UCSD-AML1 (cell line): ENCODE measurements at regions not wholly inside any gene's neighbourhood (a gene's known extent, or its start where the extent isn't known, plus 50 kb on each side); places are given as distances from the start of the nearest gene placed in this dataset.

Source experiments
- DNase-seq: peaks from one replicate; lab custom pipeline; 2025; ENCODE audit not compliant: unreplicated experiment; lab: John Stamatoyannopoulos, UW

GRCh38 chr2:104668631-104669030 lies 185.3 kb upstream of the POU3F3 start:
- DNase-seq, result no peak

DNA sequence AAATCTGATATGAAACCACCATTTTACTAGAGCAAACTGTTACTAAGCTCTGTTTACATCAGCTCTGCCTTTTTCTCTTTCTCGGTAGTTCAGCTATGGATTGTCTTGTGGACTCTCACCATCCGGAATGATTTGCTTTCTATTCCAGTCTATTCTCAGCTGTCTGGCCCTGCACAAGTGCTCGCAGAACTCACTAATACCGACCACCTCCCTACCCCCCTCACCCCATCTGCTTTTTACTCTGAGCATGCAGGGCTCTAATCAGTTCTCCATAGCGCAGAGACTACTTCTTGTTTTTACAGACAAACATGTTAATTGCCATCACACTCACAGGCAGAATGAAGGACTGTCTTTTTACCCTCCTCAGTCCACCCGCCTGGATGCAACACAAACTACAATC lies 180.7 kb upstream of the POU3F3 start:
- DNase-seq, result no peak

GRCh38 chr2:104678181-104678580 lies 175.7 kb upstream of the POU3F3 start:
- DNase-seq, result peak; percentile 45

DNA sequence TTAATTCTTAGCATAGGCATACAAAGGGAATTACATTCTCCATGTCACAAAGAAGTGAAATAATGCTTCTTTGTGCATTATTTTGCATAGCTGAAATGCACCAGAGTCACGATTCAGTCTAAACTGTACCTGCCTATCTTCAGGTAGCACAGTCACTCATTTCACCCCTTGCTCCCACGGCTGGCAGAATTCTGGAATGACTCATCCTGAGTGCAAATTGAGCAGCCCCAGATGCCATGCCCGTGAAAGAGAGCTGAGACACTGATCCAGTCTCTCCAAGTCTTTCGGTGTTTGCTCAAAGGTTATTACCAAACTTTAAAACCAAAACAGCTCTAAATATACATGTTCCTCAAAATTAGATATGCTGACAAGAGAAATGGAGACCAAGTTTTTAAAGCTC lies 168.3 kb upstream of the POU3F3 start:
- no peak for DNase-seq

GRCh38 chr2:104687147-104687546 lies 166.8 kb upstream of the POU3F3 start:
- DNase-seq, result no peak

- no peak for DNase-seq
Observed at GRCh38 chr2:104690255-104690984, 163.5 kb upstream of the POU3F3 start.

DNA sequence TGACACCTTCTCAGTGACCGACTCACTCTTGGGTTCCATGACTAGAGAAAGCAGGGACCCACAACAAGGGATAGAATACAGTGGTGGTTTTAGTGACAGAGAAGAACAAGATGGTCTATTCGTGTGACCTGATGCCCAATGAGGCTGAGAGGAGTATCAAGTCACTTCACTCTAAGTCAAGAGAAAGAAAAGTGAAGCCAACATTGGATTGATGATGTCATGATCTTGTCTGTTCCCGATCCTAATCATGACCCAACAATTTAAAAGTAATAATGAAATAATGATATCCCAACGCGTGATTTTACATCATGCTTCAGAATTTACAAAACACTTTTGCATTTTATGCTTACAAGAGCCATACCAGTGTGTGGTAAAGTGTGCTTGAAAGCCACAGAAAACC lies 155.6 kb upstream of the POU3F3 start:
- no peak for DNase-seq

GRCh38 chr2:104701411-104701911 lies 152.5 kb upstream of the POU3F3 start:
- DNase-seq, result no peak

GRCh38 chr2:104702031-104702850 lies 151.7 kb upstream of the POU3F3 start:
- no peak for DNase-seq

DNA sequence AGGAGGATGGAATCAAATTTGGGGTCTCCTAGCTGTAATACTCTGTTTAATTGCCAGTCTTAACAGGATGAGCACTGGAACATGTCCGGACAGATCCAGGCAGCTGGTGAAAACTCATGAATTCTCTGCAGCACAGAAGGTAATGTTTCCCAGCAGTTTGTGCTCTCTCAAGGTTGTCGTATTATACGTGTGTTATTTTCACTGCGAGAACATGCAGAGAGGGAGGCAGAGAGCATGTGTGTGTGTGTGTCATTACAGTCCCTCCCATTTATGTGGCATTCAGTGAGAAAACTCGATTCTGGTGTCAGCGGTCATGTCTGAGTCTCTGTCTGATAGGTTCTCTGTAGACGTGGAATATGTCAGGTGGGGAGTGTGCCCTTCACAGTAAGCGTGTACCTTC lies 150.2 kb upstream of the POU3F3 start:
- DNase-seq, result no peak

DNA sequence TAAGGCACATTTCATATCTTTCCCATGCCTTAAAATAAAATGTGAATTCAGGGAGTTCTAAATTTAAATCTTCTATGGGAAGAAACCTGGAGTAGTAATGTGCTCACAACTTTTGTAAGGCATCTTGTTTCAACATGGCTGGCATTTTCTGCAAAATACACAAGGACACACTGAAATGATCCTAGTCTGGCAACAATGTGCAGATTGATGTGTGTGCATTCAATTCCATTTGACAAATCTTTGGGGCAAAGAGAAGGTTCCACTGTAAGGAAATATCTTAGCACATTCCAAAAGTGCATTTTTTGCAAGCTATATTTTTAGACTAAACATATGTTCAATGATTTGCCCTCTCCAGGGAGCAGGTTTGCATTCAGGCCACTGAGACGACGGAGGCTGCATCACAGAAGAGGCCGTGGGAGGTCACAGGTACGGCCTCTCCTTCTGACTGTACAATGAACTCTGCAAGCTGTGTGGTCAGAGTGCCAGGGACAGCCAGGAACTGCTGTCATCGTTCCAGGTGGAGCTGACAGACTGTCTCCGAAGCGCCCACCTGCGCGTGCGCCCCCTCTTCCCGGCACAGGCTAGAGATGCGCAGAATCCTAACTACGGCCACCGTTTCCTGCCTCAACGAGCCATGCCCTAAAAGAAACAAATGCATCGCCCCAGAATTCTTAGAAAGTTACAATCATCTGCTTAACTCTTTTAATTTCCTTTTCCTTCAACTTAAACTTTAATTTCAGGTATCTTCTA lies 149.2 kb upstream of the POU3F3 start:
- DNase-seq, result no peak

DNA sequence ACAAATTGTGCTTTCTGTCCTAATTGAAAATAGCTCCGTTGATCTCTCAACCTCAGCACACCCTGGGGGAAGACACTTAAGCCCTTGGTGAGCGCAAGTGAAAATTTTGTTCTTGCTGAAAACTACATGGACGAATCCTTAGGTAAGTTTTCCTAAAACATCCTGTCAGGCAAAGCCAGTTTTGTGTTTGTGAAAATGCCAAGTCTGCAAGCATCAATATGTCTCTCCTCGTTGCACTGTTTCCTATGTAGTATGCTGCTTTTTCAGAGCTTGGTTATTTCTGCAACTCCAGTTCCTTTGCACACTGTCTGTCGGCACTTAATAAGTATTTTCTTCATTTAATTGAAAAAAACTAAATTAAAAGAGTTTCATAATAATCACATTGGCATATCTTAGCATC lies 146.9 kb upstream of the POU3F3 start:
- DNase-seq, result no peak

- no peak for DNase-seq
Observed at GRCh38 chr2:104708967-104709366, 144.9 kb upstream of the POU3F3 start.

GRCh38 chr2:104716061-104716460 lies 137.9 kb upstream of the POU3F3 start:
- no peak for DNase-seq

DNA sequence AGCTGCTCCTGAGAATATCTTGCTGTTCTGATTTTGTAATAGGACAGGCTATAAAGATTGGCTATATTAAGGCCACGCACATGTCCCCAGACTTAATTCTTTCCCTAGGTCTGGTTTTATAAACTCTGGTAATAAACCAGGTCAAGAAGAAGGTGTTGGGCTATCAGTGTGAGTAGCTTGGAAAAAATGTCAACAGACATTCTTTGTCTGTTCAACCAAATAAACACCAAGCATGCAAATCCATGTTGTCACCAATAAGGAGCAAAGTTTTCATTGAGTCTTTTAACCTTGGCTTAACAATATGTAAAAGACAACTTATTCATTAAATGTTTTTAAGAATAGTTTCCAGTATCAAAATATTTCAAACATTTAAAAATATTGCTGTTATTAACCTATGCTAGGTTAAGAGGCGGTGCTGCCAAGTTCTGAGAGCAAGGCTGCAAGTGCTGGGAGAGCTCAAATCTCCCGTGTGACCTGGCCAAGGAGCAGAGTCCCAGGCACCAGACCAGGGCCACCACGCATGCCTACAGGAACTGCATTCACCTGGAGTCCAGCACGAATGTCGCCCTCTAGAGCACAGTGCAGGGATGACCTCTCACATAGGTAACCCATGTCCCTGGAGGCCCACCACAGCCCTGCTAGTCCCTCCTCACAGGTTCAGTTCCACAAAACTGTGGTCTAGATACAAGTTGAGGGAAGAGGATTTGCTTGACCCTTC lies 120.5 kb upstream of the POU3F3 start:
- DNase-seq, result peak; percentile 36

- DNase-seq, result no peak
Observed at GRCh38 chr2:104734937-104735586, 118.9 kb upstream of the POU3F3 start.

- no peak for DNase-seq
Observed at GRCh38 chr2:104736026-104736425, 117.9 kb upstream of the POU3F3 start.

DNA sequence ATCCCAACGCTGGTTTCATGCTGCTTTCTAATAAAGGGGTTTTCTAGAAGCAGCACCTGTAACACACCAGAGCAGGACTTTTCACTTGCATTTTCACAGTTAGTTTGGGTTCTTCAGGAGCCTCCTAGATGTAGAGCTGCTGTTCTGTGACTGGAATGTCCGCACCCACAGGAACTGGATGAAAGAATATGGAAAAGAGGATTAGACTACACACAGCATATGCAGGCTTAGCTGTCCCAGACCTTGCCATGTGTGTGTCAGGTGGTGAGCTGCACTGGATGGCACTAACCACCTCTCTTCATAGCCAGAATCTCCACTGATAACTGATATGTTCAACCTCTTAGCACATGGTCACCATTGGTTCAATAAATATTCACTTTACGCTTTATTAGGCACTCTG lies 112.1 kb upstream of the POU3F3 start:
- DNase-seq, result no peak

DNA sequence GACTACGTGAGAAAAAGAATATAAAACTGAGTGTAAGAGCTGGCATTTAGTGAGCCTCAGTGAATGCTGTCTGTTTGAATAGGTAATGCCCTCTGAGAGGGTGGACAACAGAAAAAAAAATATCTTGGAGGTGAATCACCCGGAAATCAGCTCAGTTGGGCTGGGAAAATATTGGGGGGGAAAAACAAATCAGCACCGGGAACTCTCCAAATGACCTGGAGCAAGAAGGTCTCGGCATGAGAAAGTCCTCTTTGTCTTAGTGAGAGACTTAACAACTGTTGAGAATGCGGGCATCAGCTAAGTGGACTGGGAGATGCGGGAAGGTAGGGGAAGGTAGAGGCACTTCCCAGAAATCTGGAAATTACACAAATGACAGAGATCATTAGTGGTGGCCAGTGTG lies 109.4 kb upstream of the POU3F3 start:
- no peak for DNase-seq

- no peak for DNase-seq
Observed at GRCh38 chr2:104745846-104746245, 108.1 kb upstream of the POU3F3 start.
